Kidney (tissue), 13 donors: ENCODE measurements at regions not wholly inside any gene's neighbourhood (a gene's known extent, or its start where the extent isn't known, plus 50 kb on each side); places are given as distances from the start of the nearest gene placed in this dataset.

Experiments
- DNase-seq, 5 donors: peaks; one replicate each; pipeline ENCODE4 v3.0.0-alpha.2; 2013 to 2020
- FAIRE-seq: peaks from 2 replicates; lab custom pipeline; 2012; peaks lifted over from hg19 to GRCh38; lab: Jason Lieb, UNC
- H3K27ac ChIP-seq, 2 donors: one replicate each; pipeline ENCODE4 v1.7.0; 2013; ENCODE audit warnings: low read depth in 2 of 2, low read length in 2 of 2, inconsistent platforms in 1 of 2
- H3K27me3 ChIP-seq: one replicate; pipeline ENCODE4 v1.7.1; 2013; ENCODE audit warnings: low read length, inconsistent platforms; ENCODE audit not compliant: control insufficient read depth, insufficient read depth
- H3K36me3 ChIP-seq, 3 donors: one replicate each; pipeline versions ENCODE4 v1.7.0 to v1.7.1; 2013; ENCODE audit warnings: low read length in 3 of 3, control low read depth in 1 of 3, inconsistent platforms in 1 of 3; ENCODE audit not compliant: insufficient read depth in 3 of 3, control insufficient read depth in 2 of 3
- H3K4me1 ChIP-seq, 3 donors: one replicate each; pipeline versions ENCODE4 v1.7.0 to v1.7.1; 2013; ENCODE audit warnings: low read length in 3 of 3, inconsistent platforms in 1 of 3, low read depth in 1 of 3; ENCODE audit not compliant: control insufficient read depth in 2 of 3, insufficient read depth in 2 of 3
- H3K4me3 ChIP-seq, 3 donors: one replicate each; pipeline versions ENCODE4 v1.7.0 to v1.8.1; 2013; ENCODE audit warnings: low read length in 3 of 3, control low read depth in 1 of 3, inconsistent platforms in 1 of 3
- H3K9ac ChIP-seq, 3 donors: one replicate each; pipeline versions ENCODE4 v1.7.0 to v1.7.1; 2013; ENCODE audit warnings: low read length in 3 of 3, control low read depth in 1 of 3, inconsistent platforms in 1 of 3
- H3K9me3 ChIP-seq, 3 donors: one replicate each; pipeline versions ENCODE4 v1.7.0 to v1.7.1; 2013; ENCODE audit warnings: low read length in 3 of 3, control low read depth in 1 of 3, inconsistent platforms in 1 of 3; ENCODE audit not compliant: control insufficient read depth in 2 of 3, insufficient read depth in 1 of 3
- intact Hi-C: fragments of 100-400 bp; cut with DNase I; formaldehyde crosslinking; loops from one replicate; pipeline ENCODE4 v1.11.1; 2022
- TF ChIP-seq, protein P1 (sequence below): IDR thresholded peaks from 3 replicates; pipeline ENCODE4 v1.5.1; 2012; ENCODE audit warnings: mild to moderate bottlenecking, moderate library complexity, borderline replicate concordance; ENCODE audit not compliant: insufficient read depth; ENCODE audit errors: extremely low read depth
- donor health status: control.
- donor health status: control.
- donor health status: control.
- donor health status: control.
- donor health status: control.
- donor health status: DM: yes; HTN: yes; CAD: no.
- donor health status: Normal renal cell carcinoma (clear cell type).

DNA sequence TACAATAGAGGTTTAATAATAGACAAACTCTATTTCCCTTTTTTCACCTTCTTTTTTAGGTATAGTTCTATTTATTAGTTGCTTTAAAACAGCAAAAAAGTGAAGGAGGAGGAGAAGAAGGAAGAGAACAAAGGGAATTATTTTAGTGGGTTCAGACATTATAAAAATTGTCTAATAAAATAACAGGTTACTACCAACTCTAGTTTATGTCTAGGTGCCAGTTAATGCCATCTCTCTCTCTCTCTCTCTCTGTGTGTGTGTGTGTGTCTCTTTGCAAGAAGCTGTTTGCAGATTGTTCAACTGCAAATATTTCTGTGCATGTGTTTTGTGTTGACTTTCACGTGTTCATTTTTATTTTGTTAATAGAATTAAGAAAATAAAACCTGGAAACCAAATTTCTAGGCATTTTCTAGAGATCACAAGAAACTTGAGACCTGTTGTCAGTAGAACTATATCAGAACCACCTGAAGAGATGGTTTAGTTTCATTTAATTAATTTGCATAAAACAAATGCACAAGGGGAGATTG is 313.5 kb upstream of the SGK1 start:
- DNase-seq: no peak
- Histone ChIP-seq H3K27ac (no peak overlapping the region), H3K36me3 (no peaks in the 10 kb centered on the region), H3K4me1 (no peaks in the 10 kb centered on the region), H3K27me3 (no peaks in the 10 kb centered on the region), H3K4me3 (no peak overlapping the region), H3K9ac (no peak overlapping the region), H3K9me3 (no peaks in the 10 kb centered on the region)
- FAIRE-seq: no peak
- intact Hi-C loops: no loop called here
- TF ChIP-seq, protein P1, sequence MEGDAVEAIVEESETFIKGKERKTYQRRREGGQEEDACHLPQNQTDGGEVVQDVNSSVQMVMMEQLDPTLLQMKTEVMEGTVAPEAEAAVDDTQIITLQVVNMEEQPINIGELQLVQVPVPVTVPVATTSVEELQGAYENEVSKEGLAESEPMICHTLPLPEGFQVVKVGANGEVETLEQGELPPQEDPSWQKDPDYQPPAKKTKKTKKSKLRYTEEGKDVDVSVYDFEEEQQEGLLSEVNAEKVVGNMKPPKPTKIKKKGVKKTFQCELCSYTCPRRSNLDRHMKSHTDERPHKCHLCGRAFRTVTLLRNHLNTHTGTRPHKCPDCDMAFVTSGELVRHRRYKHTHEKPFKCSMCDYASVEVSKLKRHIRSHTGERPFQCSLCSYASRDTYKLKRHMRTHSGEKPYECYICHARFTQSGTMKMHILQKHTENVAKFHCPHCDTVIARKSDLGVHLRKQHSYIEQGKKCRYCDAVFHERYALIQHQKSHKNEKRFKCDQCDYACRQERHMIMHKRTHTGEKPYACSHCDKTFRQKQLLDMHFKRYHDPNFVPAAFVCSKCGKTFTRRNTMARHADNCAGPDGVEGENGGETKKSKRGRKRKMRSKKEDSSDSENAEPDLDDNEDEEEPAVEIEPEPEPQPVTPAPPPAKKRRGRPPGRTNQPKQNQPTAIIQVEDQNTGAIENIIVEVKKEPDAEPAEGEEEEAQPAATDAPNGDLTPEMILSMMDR: no peak

GRCh38 chr6:134630508-134631121 is 312.7 kb upstream of the SGK1 start:
- no peak for FAIRE-seq
- Histone ChIP-seq H3K9me3 (no peaks in the 10 kb centered on the region), H3K27me3 (no peaks in the 10 kb centered on the region), H3K9ac (no peak overlapping the region), H3K36me3 (no peaks in the 10 kb centered on the region), H3K4me1 (no peaks in the 10 kb centered on the region), H3K27ac (no peak overlapping the region), H3K4me3 (no peak overlapping the region)
- TF ChIP-seq, protein P1: no peak
- intact Hi-C loops: no loop called here
- DNase-seq: no peak

DNA sequence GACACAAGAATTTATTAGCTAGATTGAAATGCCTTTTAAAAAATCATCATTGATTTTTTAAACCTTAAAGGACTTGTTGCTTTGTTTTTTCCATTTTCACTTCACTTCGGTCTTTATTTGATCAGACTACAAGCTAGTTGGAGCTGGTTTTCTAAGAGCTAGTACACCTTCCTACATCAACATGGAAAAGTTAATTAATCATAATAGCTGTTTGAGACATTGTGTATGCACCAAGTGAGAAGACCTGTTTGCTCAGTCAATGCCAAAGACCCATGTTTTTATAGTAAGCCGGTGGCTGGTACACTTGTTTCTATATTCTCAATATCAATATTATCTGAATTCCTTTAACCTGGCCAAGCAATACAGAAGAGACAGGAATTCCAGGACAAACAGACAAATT is 310.2 kb upstream of the SGK1 start:
- Histone ChIP-seq H3K27me3 (no peaks in the 10 kb centered on the region), H3K9ac (no peak overlapping the region), H3K4me3 (no peak overlapping the region), H3K27ac (no peak overlapping the region), H3K4me1 (no peaks in the 10 kb centered on the region), H3K9me3 (no peaks in the 10 kb centered on the region), H3K36me3 (no peaks in the 10 kb centered on the region)
- TF ChIP-seq, protein P1: no peak
- DNase-seq: no peak
- FAIRE-seq: no peak
- intact Hi-C loops: no loop called here

DNA sequence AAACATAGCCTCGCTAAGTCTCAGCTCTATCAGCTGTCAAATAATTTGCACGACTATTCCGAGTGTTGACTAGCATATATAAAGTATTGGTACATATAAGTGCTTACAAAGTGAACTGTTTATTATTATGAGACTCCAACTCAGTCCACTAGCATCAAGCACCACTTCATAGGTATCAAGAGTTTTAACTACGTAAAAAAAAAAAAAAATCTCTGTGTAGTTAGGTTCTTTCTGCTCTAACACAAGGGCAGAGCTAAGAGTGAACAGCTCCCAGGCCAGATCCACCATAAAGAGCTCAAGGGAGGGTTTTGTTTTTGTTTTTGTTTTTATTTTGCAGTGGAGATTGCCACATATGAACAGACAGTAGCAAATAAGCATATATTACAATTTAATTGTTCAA is 309.8 kb upstream of the SGK1 start:
- TF ChIP-seq, protein P1: no peak
- intact Hi-C loops: no loop called here
- Histone ChIP-seq H3K9me3 (no peaks in the 10 kb centered on the region), H3K4me3 (no peak overlapping the region), H3K27me3 (no peaks in the 10 kb centered on the region), H3K4me1 (no peaks in the 10 kb centered on the region), H3K27ac (no peak overlapping the region), H3K36me3 (no peaks in the 10 kb centered on the region), H3K9ac (no peak overlapping the region)
- DNase-seq: no peak
- no peak for FAIRE-seq
